H1 (cell line): ENCODE measurements at regions not wholly inside any gene's neighbourhood (a gene's known extent, or its start where the extent isn't known, plus 50 kb on each side); places are given as distances from the start of the nearest gene placed in this dataset.
A peak's percentile ranks its signal among the peaks of the same experiment; 100 is the strongest.

Experiments used
- CTCF ChIA-PET: fragments of 300-600 bp; sonication (Branson Sonifier 250); formaldehyde crosslinking; loops from one replicate; lab custom pipeline; 2021; ENCODE audit not compliant: partially characterized antibody; lab: Charles Lee
- POLR2A ChIA-PET: fragments of 300-600 bp; sonication (Branson Sonifier 250); formaldehyde crosslinking; loops from one replicate; lab custom pipeline; 2021; ENCODE audit warnings: inconsistent platforms; ENCODE audit not compliant: partially characterized antibody; lab: Charles Lee
- DNase-seq, 2 experiments: peaks; one replicate each; pipeline versions ENCODE4 v3.0.0 to v3.0.0-alpha.2; 2010 to 2022; ENCODE audit warnings: low spot score in 2 of 2, low read depth in 1 of 2, mixed read lengths in 1 of 2
- FAIRE-seq: peaks from 2 replicates; lab custom pipeline; 2011; peaks lifted over from hg19 to GRCh38; lab: Jason Lieb, UNC
- H2AFZ ChIP-seq: 2 replicates; pipeline ENCODE4 v1.8.1; 2012; ENCODE audit warnings: low read length, inconsistent platforms
- H2AK5ac ChIP-seq: 2 replicates; pipeline ENCODE4 v1.6.1; 2013; ENCODE audit warnings: low read depth, low read length
- H2BK120ac ChIP-seq: replicated peaks from 2 replicates; pipeline ENCODE3; 2013; ENCODE audit warnings: low read depth, low read length, inconsistent platforms
- H2BK12ac ChIP-seq: 2 replicates; pipeline ENCODE4 v1.6.1; 2013; ENCODE audit warnings: low read depth, low read length
- H2BK15ac ChIP-seq: 2 replicates; pipeline ENCODE4 v1.6.1; 2013; ENCODE audit warnings: low read length
- H2BK20ac ChIP-seq: 2 replicates; pipeline ENCODE4 v1.6.1; 2013; ENCODE audit warnings: low read length
- H2BK5ac ChIP-seq: 2 replicates; pipeline ENCODE4 v1.6.1; 2013; ENCODE audit warnings: low read depth, low read length
- H3K14ac ChIP-seq: 2 replicates; pipeline ENCODE4 v1.6.1; 2013; ENCODE audit warnings: inconsistent platforms; ENCODE audit not compliant: insufficient read length
- H3K18ac ChIP-seq: 2 replicates; pipeline ENCODE4 v1.6.1; 2013; ENCODE audit warnings: low read length; ENCODE audit errors: extremely low read depth
- H3K23ac ChIP-seq: 2 replicates; pipeline ENCODE4 v1.6.1; 2013; ENCODE audit warnings: inconsistent platforms; ENCODE audit not compliant: insufficient read length
- H3K23me2 ChIP-seq: 2 replicates; pipeline ENCODE4 v1.6.1; 2013; ENCODE audit warnings: low read depth, low read length
- H3K27ac ChIP-seq: 2 replicates; pipeline ENCODE4 v1.6.1; 2011; ENCODE audit warnings: low read depth, low read length, inconsistent platforms
- H3K27me3 ChIP-seq, 4 experiments: replicated peaks in 1 of 4; 1 replicate in 1 of 4; 2 replicates in 3 of 4; pipeline versions ENCODE4 v1.6.1 to v1.8.1; 2011 to 2013; ENCODE audit warnings: low read length in 3 of 4, mild to moderate bottlenecking in 3 of 4, inconsistent platforms in 2 of 4, mixed read lengths in 2 of 4, moderate library complexity in 1 of 4; ENCODE audit not compliant: control insufficient read depth in 3 of 4, insufficient read depth in 3 of 4; ENCODE audit errors: extremely low read depth in 1 of 4
- H3K36me3 ChIP-seq, 4 experiments: 2 replicates each; pipeline versions ENCODE4 v1.6.1 to v1.8.1; 2011 to 2013; ENCODE audit warnings: mild to moderate bottlenecking in 4 of 4, low read length in 3 of 4, moderate library complexity in 2 of 4, control low read depth in 1 of 4, inconsistent platforms in 1 of 4; ENCODE audit not compliant: insufficient read depth in 4 of 4, control insufficient read depth in 2 of 4
- H3K4ac ChIP-seq: replicated peaks from 2 replicates; pipeline ENCODE3; 2013; ENCODE audit warnings: low read length, low read depth, mixed read lengths, inconsistent platforms; ENCODE audit not compliant: insufficient read length
- H3K4me1 ChIP-seq, 4 experiments: replicated peaks in 1 of 4; 1 replicate in 1 of 4; 2 replicates in 3 of 4; pipeline versions ENCODE4 v1.6.1 to v1.8.1; 2011 to 2013; ENCODE audit warnings: low read length in 3 of 4, inconsistent platforms in 2 of 4, mixed read lengths in 1 of 4; ENCODE audit not compliant: insufficient read depth in 4 of 4, control insufficient read depth in 3 of 4
- H3K4me2 ChIP-seq, 2 experiments: 2 replicates each; pipeline versions ENCODE4 v1.6.1 to v1.8.1; 2011 to 2013; ENCODE audit warnings: low read depth in 2 of 2, low read length in 2 of 2, control low read depth in 1 of 2, inconsistent platforms in 1 of 2, mild to moderate bottlenecking in 1 of 2; ENCODE audit not compliant: insufficient read depth in 1 of 2
- H3K4me3 ChIP-seq, 4 experiments: fragments of 200-600, 300-600 bp in 1 of 4; sonication (generic), shearing (Covaris generic), sonication (Bioruptor Twin) in 1 of 4; 2 replicates each; pipeline versions ENCODE4 v1.5.1 to v1.8.1; 2011 to 2016; ENCODE audit warnings: low read length in 4 of 4, low read depth in 3 of 4, control low read depth in 2 of 4, inconsistent platforms in 2 of 4, mild to moderate bottlenecking in 2 of 4, mixed read lengths in 1 of 4, moderate library complexity in 1 of 4; ENCODE audit not compliant: insufficient read depth in 2 of 4; ENCODE audit errors: extremely low read depth in 1 of 4
- H3K56ac ChIP-seq: replicated peaks from 2 replicates; pipeline ENCODE3; 2013; ENCODE audit warnings: low read depth, mild to moderate bottlenecking, mixed read lengths, low read length, inconsistent platforms; ENCODE audit not compliant: insufficient read length
- H3K79me1 ChIP-seq: 2 replicates; pipeline ENCODE4 v1.6.1; 2013; ENCODE audit warnings: low read depth, low read length, control low read depth
- H3K79me2 ChIP-seq, 2 experiments: 2 replicates each; pipeline versions ENCODE4 v1.6.1 to v1.8.1; 2012 to 2013; ENCODE audit warnings: low read length in 2 of 2, mild to moderate bottlenecking in 2 of 2, inconsistent platforms in 1 of 2; ENCODE audit not compliant: insufficient read depth in 2 of 2, control insufficient read depth in 1 of 2
- H3K9ac ChIP-seq, 4 experiments: replicated peaks in 1 of 4; 1 replicate in 1 of 4; 2 replicates in 3 of 4; pipeline versions ENCODE4 v1.6.1 to v1.8.1; 2011 to 2013; ENCODE audit warnings: low read depth in 3 of 4, low read length in 3 of 4, control low read depth in 2 of 4, mild to moderate bottlenecking in 2 of 4, moderate library complexity in 2 of 4, inconsistent platforms in 1 of 4; ENCODE audit errors: extremely low read depth in 1 of 4
- H3K9me3 ChIP-seq, 2 experiments: 2 replicates each; pipeline versions ENCODE4 v1.6.1 to v1.8.1; 2012 to 2013; ENCODE audit warnings: mild to moderate bottlenecking in 2 of 2, moderate library complexity in 2 of 2, control low read depth in 1 of 2, inconsistent platforms in 1 of 2, low read depth in 1 of 2, low read length in 1 of 2, mixed read lengths in 1 of 2; ENCODE audit not compliant: insufficient read depth in 2 of 2
- H4K20me1 ChIP-seq, 2 experiments: replicated peaks in 1 of 2; 2 replicates each; pipeline versions ENCODE3 to v1.8.1; 2011 to 2013; ENCODE audit warnings: inconsistent platforms in 2 of 2, low read length in 2 of 2, mild to moderate bottlenecking in 1 of 2; ENCODE audit not compliant: insufficient read depth in 2 of 2, control insufficient read depth in 1 of 2
- H4K5ac ChIP-seq: 2 replicates; pipeline ENCODE4 v1.6.1; 2013; ENCODE audit warnings: low read length, low read depth, mixed read lengths, inconsistent platforms; ENCODE audit not compliant: insufficient read length
- H4K8ac ChIP-seq: 2 replicates; pipeline ENCODE4 v1.8.0; 2013; ENCODE audit warnings: mild to moderate bottlenecking, moderate library complexity, low read length, inconsistent platforms; ENCODE audit not compliant: insufficient read depth; ENCODE audit errors: extremely low read depth
- H4K91ac ChIP-seq: replicated peaks from 2 replicates; pipeline ENCODE3; 2013; ENCODE audit warnings: low read length, mixed read lengths, inconsistent platforms; ENCODE audit not compliant: insufficient read length
- ASH2L ChIP-seq: fragments of 200-600, 300-600 bp; sonication (generic); IDR thresholded peaks from one replicate; pipeline ENCODE4 v1.7.1; 2017; ENCODE audit warnings: low read length
- ATF2 ChIP-seq: IDR thresholded peaks from 2 replicates; pipeline ENCODE4 v1.6.1; 2012; ENCODE audit warnings: low read length, inconsistent platforms
- CHD1 ChIP-seq: IDR thresholded peaks from 2 replicates; pipeline ENCODE4 v1.6.1; 2012; ENCODE audit warnings: low read depth, low read length, improper control_type of control experiment
- CHD2 ChIP-seq: IDR thresholded peaks from 2 replicates; pipeline ENCODE4 v1.6.1; 2012; ENCODE audit warnings: low read length, improper control_type of control experiment
- CTBP2 ChIP-seq: IDR thresholded peaks from 2 replicates; pipeline ENCODE4 v1.7.0; 2011; ENCODE audit warnings: borderline replicate concordance, mild to moderate bottlenecking, moderate library complexity, mixed read lengths, low read length; ENCODE audit not compliant: insufficient read depth, insufficient read length
- FOSL1 ChIP-seq: IDR thresholded peaks from 2 replicates; pipeline ENCODE4 v1.6.1; 2011; ENCODE audit warnings: mild to moderate bottlenecking, low read depth, low read length, moderate library complexity; ENCODE audit not compliant: insufficient read depth
- KDM1A ChIP-seq: fragments of 200-600, 300-600 bp; sonication (generic); IDR thresholded peaks from 2 replicates; pipeline ENCODE4 v1.7.1; 2016; ENCODE audit warnings: mild to moderate bottlenecking, low read length, borderline replicate concordance
- SAP30 ChIP-seq: fragments of 300-600 bp; sonication (generic); IDR thresholded peaks from 2 replicates; pipeline ENCODE4 v1.7.1; 2012; ENCODE audit warnings: low read length, moderate library complexity, mild to moderate bottlenecking, inconsistent platforms; ENCODE audit not compliant: insufficient read depth, insufficient replicate concordance
- SP2 ChIP-seq: IDR thresholded peaks from 2 replicates; pipeline ENCODE4 v1.6.1; 2012; ENCODE audit warnings: mild to moderate bottlenecking, low read length, inconsistent platforms
- SRF ChIP-seq: IDR thresholded peaks from 2 replicates; pipeline ENCODE4 v1.6.1; 2011; ENCODE audit warnings: mild to moderate bottlenecking, low read depth, low read length, moderate library complexity
- USF2 ChIP-seq: IDR thresholded peaks from 2 replicates; pipeline ENCODE4 v1.6.1; 2011; ENCODE audit warnings: low read length, improper control_type of control experiment
- YY1 ChIP-seq: IDR thresholded peaks from 2 replicates; pipeline ENCODE4 v1.6.1; 2011; ENCODE audit warnings: low read depth, mild to moderate bottlenecking, low read length
- WGBS, 2 experiments: shearing (Covaris generic) in 1 of 2; methylation state at CpG; one replicate each; pipeline versions ENCODE4 v1.1.6 to v1.1.7; 2013 to 2015; ENCODE audit warnings: low lambda C conversion rate in 2 of 2, mixed read lengths in 2 of 2, inconsistent platforms in 1 of 2, low coverage in 1 of 2, missing lambda C conversion rate in 1 of 2; ENCODE audit not compliant: insufficient replicate concordance in 2 of 2, insufficient coverage in 1 of 2, insufficient read length in 1 of 2; ENCODE audit errors: extremely low coverage in 1 of 2, missing lambda C conversion rate in 1 of 2; 5-methylcytosine and 5-hydroxymethylcytosine counted together

GRCh38 chr22:48425641-48426040, 1402.0 kb downstream of the BRD1 start:
- no peaks in the 10 kb centered on the region for H3K9me3 ChIP-seq
- no peaks in the 10 kb centered on the region for H3K27me3 ChIP-seq
- H3K36me3 ChIP-seq: no peaks in the 10 kb centered on the region
- no peak overlapping the region for H2BK120ac ChIP-seq
- ChIA-PET CTCF (no interaction called here), POLR2A (no interaction called here)
- H3K4me2 ChIP-seq: no peak overlapping the region
- H2BK20ac ChIP-seq: 0 out of 2 replicates have a peak overlapping the region, but pooled peaks have one; percentile 18
- no peak overlapping the region for H3K4me3 ChIP-seq
- H3K56ac ChIP-seq: no peak overlapping the region
- no peak overlapping the region for H3K4ac ChIP-seq
- H2BK5ac ChIP-seq: no peak overlapping the region
- no peak overlapping the region; the same call in 1 of the 2 replicates for H2BK15ac ChIP-seq
- no peaks in the 10 kb centered on the region for H3K79me1 ChIP-seq
- WGBS, 2 experiments: 95% methylated on average over 12 of the region's 12 CpGs; no CpG with 5 or more reads in 1 of the 2 experiments
- H3K18ac ChIP-seq: peak overlapping the region; percentile 7; the same call in 1 of the 2 replicates
- H3K14ac ChIP-seq: no peak overlapping the region
- H4K8ac ChIP-seq: no peak overlapping the region
- no peaks in the 10 kb centered on the region for H4K20me1 ChIP-seq
- FAIRE-seq: no peak
- peak overlapping the region; percentile 65 for H4K91ac ChIP-seq
- 0 out of 2 replicates have a peak overlapping the region, but pooled peaks have one; percentile 27 for H2BK12ac ChIP-seq
- peaks cover 6% of the 10 kb centered on the region; the same call in 1 of the 2 replicates for H3K23me2 ChIP-seq
- H3K27ac ChIP-seq: no peak overlapping the region
- no peaks in the 10 kb centered on the region for H3K79me2 ChIP-seq
- no peak overlapping the region for H2AFZ ChIP-seq
- H4K5ac ChIP-seq: no peak overlapping the region
- no peak overlapping the region for H3K9ac ChIP-seq
- no peak overlapping the region for H3K23ac ChIP-seq
- H2AK5ac ChIP-seq: no peak overlapping the region
- no peak for DNase-seq
- H3K4me1 ChIP-seq: no peaks in the 10 kb centered on the region
- TF ChIP-seq CHD2 (no peak), CHD1 (no peak), FOSL1 (no peak), SAP30 (no peak), KDM1A (no peak), YY1 (no peak), SRF (no peak), ASH2L (no peak), ATF2 (no peak), CTBP2 (no peak), USF2 (no peak), SP2 (no peak)
